ENCODE measurements at regions not wholly inside any gene's neighbourhood (a gene's known extent, or its start where the extent isn't known, plus 50 kb on each side); places are given as distances from the start of the nearest gene placed in this dataset.

DNA sequence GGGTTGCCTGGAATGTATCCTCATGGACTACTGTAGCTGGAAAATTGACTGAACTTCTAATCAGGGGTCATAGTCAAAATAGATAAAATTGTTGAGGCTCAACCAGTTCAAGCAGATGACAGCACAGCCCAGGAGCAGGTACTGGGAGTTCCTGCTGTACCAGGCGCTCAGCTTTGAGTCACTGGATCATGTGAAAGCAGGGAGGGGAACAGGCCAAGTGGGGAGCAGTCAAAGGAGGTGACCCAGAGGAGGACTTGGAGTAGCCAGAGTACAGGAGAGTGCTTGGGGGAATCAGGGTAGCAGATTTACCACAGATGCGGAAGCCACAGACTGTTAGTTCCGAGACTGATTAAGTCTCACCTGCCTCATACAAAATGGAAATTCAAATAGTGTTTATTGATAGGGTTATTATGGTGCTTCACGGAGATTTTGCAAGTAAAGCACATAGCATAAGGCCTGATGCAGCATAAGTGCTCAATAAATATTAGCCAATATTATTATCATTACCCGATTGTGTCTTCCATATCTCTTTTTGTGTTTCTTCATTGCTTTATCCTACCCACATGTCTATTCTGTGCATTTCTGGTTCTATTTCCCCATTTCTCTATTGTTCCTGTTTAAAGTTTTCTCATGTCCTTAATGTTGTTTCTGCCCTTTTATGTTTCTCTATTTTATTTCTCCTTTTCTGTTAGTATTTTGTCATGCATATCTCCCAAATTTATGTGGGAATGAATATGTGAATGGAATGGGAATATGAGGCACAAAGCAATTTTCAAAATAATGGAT is 369.2 kb upstream of the MCTP2 start:
- no peak for TF ChIP-seq EZH2phosphoT487 (IDR thresholded peaks at IDR 0.05; ENCODE audit: borderline replicate concordance, low read depth)
- TF ChIP-seq, protein P1, sequence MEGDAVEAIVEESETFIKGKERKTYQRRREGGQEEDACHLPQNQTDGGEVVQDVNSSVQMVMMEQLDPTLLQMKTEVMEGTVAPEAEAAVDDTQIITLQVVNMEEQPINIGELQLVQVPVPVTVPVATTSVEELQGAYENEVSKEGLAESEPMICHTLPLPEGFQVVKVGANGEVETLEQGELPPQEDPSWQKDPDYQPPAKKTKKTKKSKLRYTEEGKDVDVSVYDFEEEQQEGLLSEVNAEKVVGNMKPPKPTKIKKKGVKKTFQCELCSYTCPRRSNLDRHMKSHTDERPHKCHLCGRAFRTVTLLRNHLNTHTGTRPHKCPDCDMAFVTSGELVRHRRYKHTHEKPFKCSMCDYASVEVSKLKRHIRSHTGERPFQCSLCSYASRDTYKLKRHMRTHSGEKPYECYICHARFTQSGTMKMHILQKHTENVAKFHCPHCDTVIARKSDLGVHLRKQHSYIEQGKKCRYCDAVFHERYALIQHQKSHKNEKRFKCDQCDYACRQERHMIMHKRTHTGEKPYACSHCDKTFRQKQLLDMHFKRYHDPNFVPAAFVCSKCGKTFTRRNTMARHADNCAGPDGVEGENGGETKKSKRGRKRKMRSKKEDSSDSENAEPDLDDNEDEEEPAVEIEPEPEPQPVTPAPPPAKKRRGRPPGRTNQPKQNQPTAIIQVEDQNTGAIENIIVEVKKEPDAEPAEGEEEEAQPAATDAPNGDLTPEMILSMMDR (IDR thresholded peaks at IDR 0.05) = no peak
- TF ChIP-seq, protein P2, sequence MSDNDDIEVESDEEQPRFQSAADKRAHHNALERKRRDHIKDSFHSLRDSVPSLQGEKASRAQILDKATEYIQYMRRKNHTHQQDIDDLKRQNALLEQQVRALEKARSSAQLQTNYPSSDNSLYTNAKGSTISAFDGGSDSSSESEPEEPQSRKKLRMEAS (IDR thresholded peaks at IDR 0.05; ENCODE audit: low read depth) = no peak
- TF ChIP-seq, protein P3, sequence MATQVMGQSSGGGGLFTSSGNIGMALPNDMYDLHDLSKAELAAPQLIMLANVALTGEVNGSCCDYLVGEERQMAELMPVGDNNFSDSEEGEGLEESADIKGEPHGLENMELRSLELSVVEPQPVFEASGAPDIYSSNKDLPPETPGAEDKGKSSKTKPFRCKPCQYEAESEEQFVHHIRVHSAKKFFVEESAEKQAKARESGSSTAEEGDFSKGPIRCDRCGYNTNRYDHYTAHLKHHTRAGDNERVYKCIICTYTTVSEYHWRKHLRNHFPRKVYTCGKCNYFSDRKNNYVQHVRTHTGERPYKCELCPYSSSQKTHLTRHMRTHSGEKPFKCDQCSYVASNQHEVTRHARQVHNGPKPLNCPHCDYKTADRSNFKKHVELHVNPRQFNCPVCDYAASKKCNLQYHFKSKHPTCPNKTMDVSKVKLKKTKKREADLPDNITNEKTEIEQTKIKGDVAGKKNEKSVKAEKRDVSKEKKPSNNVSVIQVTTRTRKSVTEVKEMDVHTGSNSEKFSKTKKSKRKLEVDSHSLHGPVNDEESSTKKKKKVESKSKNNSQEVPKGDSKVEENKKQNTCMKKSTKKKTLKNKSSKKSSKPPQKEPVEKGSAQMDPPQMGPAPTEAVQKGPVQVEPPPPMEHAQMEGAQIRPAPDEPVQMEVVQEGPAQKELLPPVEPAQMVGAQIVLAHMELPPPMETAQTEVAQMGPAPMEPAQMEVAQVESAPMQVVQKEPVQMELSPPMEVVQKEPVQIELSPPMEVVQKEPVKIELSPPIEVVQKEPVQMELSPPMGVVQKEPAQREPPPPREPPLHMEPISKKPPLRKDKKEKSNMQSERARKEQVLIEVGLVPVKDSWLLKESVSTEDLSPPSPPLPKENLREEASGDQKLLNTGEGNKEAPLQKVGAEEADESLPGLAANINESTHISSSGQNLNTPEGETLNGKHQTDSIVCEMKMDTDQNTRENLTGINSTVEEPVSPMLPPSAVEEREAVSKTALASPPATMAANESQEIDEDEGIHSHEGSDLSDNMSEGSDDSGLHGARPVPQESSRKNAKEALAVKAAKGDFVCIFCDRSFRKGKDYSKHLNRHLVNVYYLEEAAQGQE (IDR thresholded peaks at IDR 0.05; ENCODE audit: low read depth, low read length) = no peak

Measured in SK-N-SH (cell line).